GM18861 (cell line): ENCODE measurements at regions not wholly inside any gene's neighbourhood (a gene's known extent, or its start where the extent isn't known, plus 50 kb on each side); places are given as distances from the start of the nearest gene placed in this dataset.
"Not testable (repeated sequence)": the region's sequence is repeated elsewhere in the genome, so short reads cannot be mapped to it uniquely, and the experiment has no call there.

Experiments used
- ATAC-seq: cut with Tn5 transposase; IDR thresholded peaks from one replicate; pipeline ENCODE4 v1.9.1; 2021; ENCODE audit not compliant: unreplicated experiment

GRCh38 chr3:173217127-173217526 is 76.1 kb upstream of the SPATA16 start:
- no peak for ATAC-seq

- ATAC-seq: no peak
Observed at GRCh38 chr3:173216063-173216462, 75.0 kb upstream of the SPATA16 start.

- no peak for ATAC-seq
Observed at GRCh38 chr3:173214576-173214975, 73.5 kb upstream of the SPATA16 start.

- ATAC-seq: no peak
Observed at GRCh38 chr3:173199568-173199967, 58.5 kb upstream of the SPATA16 start.

- not testable (repeated sequence) for ATAC-seq
Observed at GRCh38 chr3:173194868-173195267, 53.8 kb upstream of the SPATA16 start.

- ATAC-seq: no peak
Observed at GRCh38 chr3:173191611-173192010, 50.6 kb upstream of the SPATA16 start.
